Activated CD4-positive, alpha-beta T cell treated with anti-CD3 and anti-CD28 coated beads for 4 hours (primary cell): ENCODE measurements at regions not wholly inside any gene's neighbourhood (a gene's known extent, or its start where the extent isn't known, plus 50 kb on each side); places are given as distances from the start of the nearest gene placed in this dataset.

Experiments
- DNase-seq, 2 donors: peaks; one replicate each; pipeline ENCODE4 v3.0.0-alpha.2; 2020

- DNase-seq = no peak
These were observed 94.9 kb downstream of the PRLHR start for GRCh38 chr10:118500477-118501104.

GRCh38 chr10:118499186-118499585 is 96.3 kb downstream of the PRLHR start:
- DNase-seq = no peak

- no peak for DNase-seq
These were observed 96.8 kb downstream of the PRLHR start for GRCh38 chr10:118498623-118499022.

- no peak for DNase-seq
These were observed 98.2 kb downstream of the PRLHR start for GRCh38 chr10:118497227-118497626.

GRCh38 chr10:118496525-118496924 is 98.9 kb downstream of the PRLHR start:
- no peak for DNase-seq

- no peak for DNase-seq
These were observed 99.9 kb downstream of the PRLHR start for GRCh38 chr10:118495499-118495898.

GRCh38 chr10:118491055-118491454 is 104.4 kb downstream of the PRLHR start:
- no peak for DNase-seq

- no peak for DNase-seq
These were observed 106.5 kb downstream of the PRLHR start for GRCh38 chr10:118488710-118489497.

- no peak for DNase-seq
These were observed 109.8 kb downstream of the PRLHR start for GRCh38 chr10:118485641-118486040.

- no peak for DNase-seq
These were observed 111.1 kb downstream of the PRLHR start for GRCh38 chr10:118484152-118484871.

- DNase-seq = no peak
These were observed 112.0 kb downstream of the PRLHR start for GRCh38 chr10:118483496-118483895.

- no peak for DNase-seq
These were observed 112.8 kb downstream of the PRLHR start for GRCh38 chr10:118482393-118483331.

- no peak for DNase-seq
These were observed 113.6 kb downstream of the PRLHR start for GRCh38 chr10:118481871-118482270.

GRCh38 chr10:118475214-118475613 is 120.2 kb downstream of the PRLHR start:
- DNase-seq = no peak

GRCh38 chr10:118474111-118474510 is 121.3 kb downstream of the PRLHR start:
- no peak for DNase-seq

- no peak for DNase-seq
These were observed 122.0 kb downstream of the PRLHR start for GRCh38 chr10:118473305-118473960.

- no peak for DNase-seq
These were observed 122.8 kb downstream of the PRLHR start for GRCh38 chr10:118472415-118473304.

- DNase-seq = no peak
These were observed 123.6 kb downstream of the PRLHR start for GRCh38 chr10:118471863-118472262.

GRCh38 chr10:118470470-118470869 is 125.0 kb downstream of the PRLHR start:
- DNase-seq = no peak

- no peak for DNase-seq
These were observed 125.1 kb upstream of the FAM204A start for GRCh38 chr10:118467200-118467599.

- DNase-seq = no peak
These were observed 123.3 kb upstream of the FAM204A start for GRCh38 chr10:118465300-118465874.
